NCI-H146 treated with DMSO at 0.1 percent for 48 hours (cell line): ENCODE measurements at regions not wholly inside any gene's neighbourhood (a gene's known extent, or its start where the extent isn't known, plus 50 kb on each side); places are given as distances from the start of the nearest gene placed in this dataset.
"Not testable (repeated sequence)": the region's sequence is repeated elsewhere in the genome, so short reads cannot be mapped to it uniquely, and the experiment has no call there.

Experiments used
- DNase-seq: peaks from one replicate; lab custom pipeline; 2025; ENCODE audit not compliant: unreplicated experiment; lab: John Stamatoyannopoulos, UW

DNA sequence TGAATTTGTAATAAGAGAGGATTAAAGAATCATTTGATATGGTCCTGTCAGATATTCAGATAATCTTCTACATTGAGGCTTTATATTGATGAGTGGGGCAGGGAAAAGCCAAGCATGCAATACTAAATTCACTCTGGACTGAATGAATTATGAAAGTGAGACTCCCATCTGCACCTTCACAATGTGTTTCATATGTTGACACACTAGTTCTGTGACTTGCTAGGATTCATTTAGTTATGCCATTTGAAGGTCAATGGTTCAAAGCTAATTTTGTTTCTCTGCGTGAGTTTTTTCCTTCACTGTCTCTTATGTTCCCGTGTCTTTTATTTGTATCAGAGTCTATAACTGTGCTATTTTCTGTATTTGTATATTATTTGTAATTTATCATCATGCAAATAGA lies 1332.5 kb downstream of the KCNT2 start:
- no peak for DNase-seq

GRCh38 chr1:195251900-195252299 lies 1356.3 kb downstream of the KCNT2 start:
- DNase-seq = no peak

DNA sequence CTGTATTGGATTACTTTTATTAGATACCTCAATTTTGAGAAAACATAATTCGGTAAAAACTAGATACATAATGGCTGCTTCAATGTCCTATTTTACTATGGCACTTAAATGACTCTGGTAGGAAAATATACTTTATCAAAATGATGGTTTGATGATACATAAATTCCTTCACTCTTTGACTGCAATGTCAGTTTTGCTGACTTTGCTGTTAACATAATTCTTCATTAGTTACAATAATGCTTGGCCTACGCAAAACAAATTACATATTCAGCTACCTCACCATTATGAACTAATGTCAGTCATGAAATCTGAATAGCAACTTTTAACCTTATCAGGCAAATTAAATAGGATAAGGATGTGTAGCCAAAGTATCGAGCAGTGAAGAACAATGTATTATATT lies 1364.7 kb downstream of the KCNT2 start:
- DNase-seq = no peak

DNA sequence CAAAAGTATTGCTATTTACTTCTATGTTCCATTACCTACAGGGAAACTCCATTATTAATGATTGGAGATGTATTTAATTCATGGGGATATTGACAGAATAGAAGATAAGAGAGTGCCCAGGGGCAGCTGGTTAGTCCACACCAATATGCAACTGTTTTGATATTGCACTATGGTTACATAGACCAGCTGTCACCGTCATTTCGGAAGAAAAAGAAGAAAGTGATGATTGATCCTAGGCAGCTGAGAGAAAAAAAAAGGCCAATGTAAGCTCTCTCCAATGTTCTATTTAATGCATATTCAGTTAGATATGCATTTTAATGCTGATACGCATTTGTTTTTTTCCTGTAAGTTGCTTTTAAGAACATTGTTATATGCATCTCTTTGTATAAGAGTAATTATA lies 1367.2 kb downstream of the KCNT2 start:
- no peak for DNase-seq

DNA sequence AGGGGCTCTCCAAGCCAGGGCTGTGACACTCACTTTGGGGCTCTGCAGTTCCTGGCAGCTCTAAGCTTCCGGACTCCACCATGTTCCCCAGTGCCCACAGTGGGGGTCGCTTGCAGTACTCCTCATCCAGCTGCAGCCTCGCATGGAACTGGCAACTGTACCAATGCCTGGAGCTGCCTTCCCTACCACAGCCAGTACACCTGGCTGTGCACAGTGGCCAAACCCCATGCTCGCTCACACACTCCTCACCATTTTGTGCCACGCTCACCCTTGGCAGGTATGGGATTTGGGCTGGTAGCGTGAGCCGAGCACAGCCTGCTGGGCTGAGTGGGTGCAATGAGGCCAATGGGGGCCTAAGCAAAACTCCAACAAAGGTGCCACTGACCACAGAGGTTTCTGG lies 1369.9 kb downstream of the KCNT2 start:
- DNase-seq = no peak

DNA sequence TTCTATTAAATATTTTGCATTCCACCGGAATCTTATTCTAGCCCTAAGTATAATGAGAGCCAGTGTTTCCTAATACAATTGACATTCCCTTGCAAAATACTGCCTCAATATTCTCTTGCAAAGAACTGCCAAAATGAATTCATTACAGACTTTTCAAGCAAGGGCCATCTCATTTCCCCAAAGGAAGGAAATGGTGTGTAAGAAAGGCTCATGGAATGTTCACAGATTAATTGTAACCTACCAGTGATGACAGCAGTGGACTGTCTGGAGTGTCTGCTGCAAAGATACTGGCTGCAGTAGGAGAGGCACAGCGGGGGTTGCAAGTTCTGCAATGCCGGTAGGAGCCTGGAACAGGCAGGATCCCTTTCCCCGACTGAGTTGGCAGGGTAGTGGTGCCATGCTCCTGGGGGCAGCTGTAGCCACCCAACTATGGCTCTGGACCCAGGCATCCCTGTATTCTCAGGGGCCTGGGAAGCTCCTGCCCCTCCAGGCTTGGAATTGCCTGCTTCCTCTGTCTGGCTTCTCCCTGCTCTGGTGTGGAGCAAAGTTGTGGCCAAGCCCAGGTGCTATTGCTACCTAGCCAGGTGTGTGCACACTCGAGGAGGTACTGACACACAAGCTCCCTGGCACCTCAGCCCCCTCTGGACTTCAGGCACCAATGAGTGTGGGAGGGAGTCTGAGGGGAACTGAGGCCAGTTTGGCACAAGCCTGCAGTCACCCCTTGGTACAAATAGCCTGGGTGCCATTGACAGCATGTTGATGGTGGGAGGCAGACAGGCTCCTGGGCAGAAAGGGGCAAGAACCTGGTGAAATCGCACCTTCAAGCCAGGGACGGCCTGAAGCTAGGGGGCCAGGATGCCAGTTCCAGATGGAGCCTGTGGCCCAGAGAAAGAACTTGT lies 1371.0 kb downstream of the KCNT2 start:
- DNase-seq = no peak

GRCh38 chr1:195218428-195219212 lies 1389.6 kb downstream of the KCNT2 start:
- no peak for DNase-seq

GRCh38 chr1:195202241-195202640 lies 1406.0 kb downstream of the KCNT2 start:
- no peak for DNase-seq

DNA sequence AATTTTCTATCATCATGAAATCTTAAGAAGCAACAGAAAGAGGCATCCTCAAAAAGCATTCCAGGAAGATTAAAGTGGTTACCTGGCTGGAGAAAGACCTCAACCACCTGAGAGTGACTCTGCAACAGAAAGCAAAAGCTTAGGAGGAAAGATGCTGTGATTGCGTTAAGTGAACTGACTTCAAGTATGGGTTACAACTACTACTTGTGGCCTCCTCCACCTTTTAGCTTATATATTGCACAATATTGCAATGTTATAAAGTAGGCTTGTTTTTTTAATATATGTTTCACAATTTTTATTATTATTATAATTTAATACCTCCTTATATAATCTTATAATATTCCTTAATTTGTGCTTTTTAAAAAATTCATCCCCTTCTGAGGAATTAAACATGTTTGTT lies 1407.5 kb downstream of the KCNT2 start:
- no peak for DNase-seq

DNA sequence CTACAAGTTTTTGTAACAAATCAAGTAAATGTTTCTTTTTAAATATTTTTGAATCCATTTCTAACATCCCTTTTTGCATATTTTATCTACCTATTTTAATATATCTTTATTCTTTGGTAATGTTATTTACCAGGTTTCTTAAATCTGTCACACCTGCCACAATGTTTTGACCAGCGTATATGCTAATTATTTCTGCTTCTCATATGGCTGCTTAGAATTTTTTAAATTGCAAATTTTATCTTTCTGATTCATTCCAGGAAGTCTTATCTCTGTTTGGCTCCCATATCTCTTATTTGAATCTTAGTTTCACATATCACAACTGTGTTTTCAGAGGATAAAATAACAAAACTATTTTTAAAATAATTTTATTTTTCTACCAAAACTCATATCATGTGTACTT lies 1411.1 kb downstream of the KCNT2 start:
- DNase-seq = no peak

DNA sequence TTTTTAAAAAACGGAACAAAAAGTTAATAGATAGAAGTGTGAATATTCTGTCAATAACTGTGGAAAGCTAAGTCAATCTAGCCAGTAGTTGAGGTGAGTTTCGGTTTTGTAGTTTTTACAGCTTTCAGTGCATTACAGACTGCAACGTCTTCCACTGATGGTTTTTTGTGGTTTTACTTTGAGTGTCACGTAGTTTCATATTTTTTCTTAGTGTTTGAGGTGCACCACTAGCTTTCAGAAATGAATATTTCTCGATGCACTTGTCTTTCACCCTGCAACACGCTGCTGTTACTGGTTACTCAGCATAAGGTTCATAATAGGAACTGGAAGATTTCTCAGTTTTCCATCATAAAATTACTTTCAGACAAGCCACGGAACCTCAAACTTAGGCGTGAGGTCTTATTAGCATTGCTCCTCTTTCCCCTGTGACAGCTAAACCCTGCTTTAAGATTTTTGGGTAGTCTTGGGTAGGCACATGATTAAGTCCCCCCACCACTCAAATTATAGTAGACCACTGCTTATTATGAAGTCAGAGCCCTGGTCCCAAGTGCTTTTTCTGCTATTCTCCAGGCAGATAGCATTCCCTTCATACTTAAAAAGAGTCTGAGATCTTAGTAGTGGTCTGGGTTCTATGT lies 1412.7 kb downstream of the KCNT2 start:
- DNase-seq = no peak

DNA sequence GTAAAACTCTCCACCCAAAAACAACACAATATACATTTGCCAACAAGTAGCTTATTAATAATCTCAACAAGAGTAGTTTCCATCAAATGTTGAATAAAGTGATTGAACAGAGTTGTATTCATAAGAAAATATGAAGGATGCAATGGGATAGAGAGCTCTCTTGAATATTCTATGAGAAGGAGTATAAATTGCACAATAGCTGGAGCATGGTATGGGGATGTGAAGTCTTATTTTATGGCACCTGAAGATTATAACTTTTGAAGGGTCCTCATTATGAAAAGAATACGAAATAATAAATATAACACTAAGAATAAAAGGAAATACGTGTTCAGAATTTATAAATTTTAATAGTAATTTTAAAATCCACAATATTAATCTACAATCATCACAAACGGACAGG lies 1415.1 kb downstream of the KCNT2 start:
- no peak for DNase-seq

DNA sequence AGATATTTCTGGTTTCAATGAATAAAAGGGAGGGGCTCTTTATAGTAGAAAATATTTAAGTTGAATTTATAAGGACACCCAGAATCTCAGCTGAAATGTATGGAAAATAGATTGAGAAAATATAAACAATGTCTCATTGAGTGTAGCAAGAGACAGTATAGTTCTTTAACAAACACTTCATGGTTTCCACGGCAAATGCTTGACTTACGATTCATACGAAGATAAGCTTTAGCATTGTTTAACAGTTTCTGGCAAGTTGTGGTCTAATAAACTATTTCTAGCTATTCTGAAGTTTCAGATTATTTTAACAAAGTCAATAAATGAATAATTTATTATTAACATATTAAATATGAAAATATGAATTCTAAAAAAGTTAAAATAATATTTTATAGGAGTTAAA lies 1419.4 kb downstream of the KCNT2 start:
- DNase-seq = no peak

- DNase-seq = no peak
Measured at GRCh38 chr1:195186544-195186943, 1421.7 kb downstream of the KCNT2 start.

DNA sequence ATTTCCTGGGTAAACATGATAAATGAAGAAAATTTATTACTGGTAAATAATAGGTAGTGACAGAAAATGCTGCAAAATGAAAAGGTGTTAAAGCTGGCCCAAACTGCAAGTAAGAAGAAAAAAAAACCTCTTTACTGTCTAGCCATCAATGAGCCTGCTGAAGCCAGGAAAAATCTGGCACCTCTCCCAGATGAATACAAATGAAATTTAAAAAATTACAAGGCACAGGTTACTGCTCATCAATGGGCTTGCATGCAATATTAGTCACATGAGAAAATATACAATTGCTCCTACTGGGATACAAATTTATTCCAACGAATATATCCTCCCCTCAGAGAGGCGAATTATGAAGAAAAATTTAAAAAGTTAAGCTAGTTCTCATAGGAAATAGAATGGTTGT lies 1422.5 kb downstream of the KCNT2 start:
- DNase-seq = no peak

GRCh38 chr1:195185321-195185720 lies 1422.9 kb downstream of the KCNT2 start:
- no peak for DNase-seq

GRCh38 chr1:195173753-195174152 lies 1434.5 kb downstream of the KCNT2 start:
- DNase-seq = no peak

- DNase-seq = not testable (repeated sequence)
Measured at GRCh38 chr1:195159795-195160194, 1448.4 kb downstream of the KCNT2 start.

- DNase-seq = no peak
Measured at GRCh38 chr1:195158091-195158490, 1450.1 kb downstream of the KCNT2 start.

DNA sequence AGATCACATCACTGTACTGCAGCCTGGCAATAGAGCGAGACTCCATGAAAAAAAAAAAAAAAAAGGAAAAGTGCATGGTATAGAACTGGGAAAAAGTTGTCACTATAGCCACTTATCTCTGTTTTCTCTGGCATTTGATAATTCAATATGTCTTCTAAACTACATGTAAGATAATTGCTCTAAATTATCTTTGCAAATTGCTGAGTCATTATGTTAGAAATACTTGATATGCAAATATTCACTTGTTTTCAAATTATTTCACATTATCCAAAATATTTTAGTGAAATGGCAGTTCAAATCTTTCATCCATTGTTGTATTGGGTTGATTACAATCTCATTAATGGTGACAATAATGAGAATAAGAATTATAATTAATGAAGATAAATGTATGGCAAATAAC lies 1455.1 kb downstream of the KCNT2 start:
- DNase-seq = no peak

DNA sequence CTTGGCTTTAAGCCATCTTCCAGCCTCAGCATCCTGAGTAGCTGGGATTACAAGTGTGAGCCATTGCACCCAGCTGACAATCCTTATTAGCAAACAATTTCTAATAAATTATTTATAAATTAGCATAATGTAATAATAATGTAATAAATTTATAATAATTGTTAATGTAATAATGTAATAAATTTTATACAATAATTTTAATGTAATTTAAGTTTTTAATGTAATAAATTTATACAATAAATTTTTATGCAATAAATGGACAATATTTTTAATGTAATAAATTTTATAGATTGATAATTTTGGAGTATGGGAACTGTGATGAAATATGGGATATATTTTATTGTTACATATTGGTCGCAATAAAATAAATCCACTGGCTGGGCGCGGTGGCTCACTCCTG lies 1457.5 kb downstream of the KCNT2 start:
- no peak for DNase-seq

DNA sequence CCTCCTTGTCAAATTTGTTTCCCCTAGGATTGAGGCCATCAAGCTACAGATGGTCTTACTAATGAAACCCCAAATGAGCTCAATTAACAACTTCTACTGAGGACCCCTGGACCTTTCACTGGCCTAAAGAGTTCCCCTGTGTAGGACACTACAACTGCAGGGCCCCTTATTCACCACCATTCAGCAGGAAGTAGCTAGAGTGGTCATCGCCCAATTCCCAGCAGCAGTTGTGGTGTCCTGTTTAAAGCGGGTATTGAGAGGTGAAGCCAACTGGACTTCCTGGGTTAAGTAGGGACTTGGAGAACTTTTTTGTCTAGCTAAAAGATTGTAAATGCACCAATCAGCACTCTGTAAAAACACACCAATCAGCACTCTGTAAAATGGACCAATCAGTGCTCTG lies 1466.9 kb downstream of the KCNT2 start:
- no peak for DNase-seq
